Spleen (tissue), 11 donors: ENCODE measurements at regions not wholly inside any gene's neighbourhood (a gene's known extent, or its start where the extent isn't known, plus 50 kb on each side); places are given as distances from the start of the nearest gene placed in this dataset.
A peak's percentile ranks its signal among the peaks of the same experiment; 100 is the strongest.

Source experiments
- DNase-seq: peaks from one replicate; pipeline ENCODE4 v3.0.0-alpha.2; 2020
- H3K27ac ChIP-seq, 8 donors: fragments of 200-600 bp; sonication (generic) in 7 of 8; 1 replicate in 4 of 8; 2 replicates in 4 of 8; pipeline versions ENCODE4 v1.5.0 to v1.8.0; 2016 to 2021; ENCODE audit warnings: inconsistent platforms in 4 of 8, mild to moderate bottlenecking in 4 of 8, moderate library complexity in 1 of 8
- H3K27me3 ChIP-seq, 7 donors: fragments of 200-600 bp; sonication (generic) in 6 of 7; replicated peaks in 1 of 7; 1 replicate in 4 of 7; 2 replicates in 3 of 7; pipeline versions ENCODE4 v1.5.0 to v1.8.0; 2016 to 2021; ENCODE audit warnings: inconsistent platforms in 3 of 7, mild to moderate bottlenecking in 1 of 7
- H3K36me3 ChIP-seq, 6 donors: fragments of 200-600 bp; sonication (generic) in 5 of 6; 1 replicate in 4 of 6; 2 replicates in 2 of 6; pipeline versions ENCODE4 v1.5.0 to v1.8.0; 2016 to 2021; ENCODE audit warnings: inconsistent platforms in 2 of 6
- H3K4me1 ChIP-seq, 6 donors: fragments of 200-600 bp; sonication (generic) in 5 of 6; 1 replicate in 3 of 6; 2 replicates in 3 of 6; pipeline versions ENCODE4 v1.5.0 to v1.8.0; 2016 to 2021; ENCODE audit warnings: inconsistent platforms in 3 of 6
- H3K4me3 ChIP-seq, 8 donors: fragments of 200-600 bp; sonication (generic) in 7 of 8; 1 replicate in 4 of 8; 2 replicates in 4 of 8; pipeline versions ENCODE4 v1.5.0 to v1.8.0; 2016 to 2021; ENCODE audit warnings: inconsistent platforms in 4 of 8, mild to moderate bottlenecking in 4 of 8, moderate library complexity in 2 of 8
- H3K9me3 ChIP-seq, 8 donors: fragments of 200-600 bp; sonication (generic) in 7 of 8; 1 replicate in 4 of 8; 2 replicates in 4 of 8; pipeline versions ENCODE4 v1.5.0 to v1.8.0; 2016 to 2021; ENCODE audit warnings: inconsistent platforms in 4 of 8
- CTCF ChIP-seq, 11 experiments: fragments of 200-600 bp in 7 of 11; fragments of 450-650 bp in 4 of 11; sonication (generic) in 4 of 11; IDR thresholded peaks in 8 of 11; conservative IDR thresholded peaks in 3 of 11; 1 replicate in 7 of 11; 2 replicates in 4 of 11; pipeline versions ENCODE4 v1.4.0 to v1.8.0; 2016 to 2021; ENCODE audit warnings: antibody characterized with exemption in 11 of 11, inconsistent platforms in 4 of 11, mild to moderate bottlenecking in 1 of 11
- POLR2A ChIP-seq, 3 donors: fragments of 450-650 bp; IDR thresholded peaks; one replicate each; pipeline ENCODE4 v1.5.1; 2017; ENCODE audit warnings: antibody characterized with exemption in 3 of 3, mild to moderate bottlenecking in 1 of 3
- POLR2AphosphoS5 ChIP-seq, 3 donors: sonication (generic); formaldehyde crosslinking; IDR thresholded peaks; one replicate each; pipeline ENCODE4 v1.5.1; 2017; ENCODE audit warnings: antibody characterized with exemption in 3 of 3
- WGBS, 5 donors: extraction: QIAGEN DNeasy Blood & Tissue Kit in 3 of 5; methylation state at CpG; one replicate each; pipeline versions ENCODE4 v1.1.5 to v1.1.7; 2013 to 2018; 5-methylcytosine and 5-hydroxymethylcytosine counted together
- intact Hi-C: fragments of 100-400 bp; cut with DNase I; formaldehyde crosslinking; loops from one replicate; pipeline ENCODE4 v1.15.0; 2023; ENCODE audit warnings: low total_unique reads
- donor health status: healthy with polysubstance abuse.
- donor health status: DM: no; HTN: no; CAD: no; lungs with moderate emphysema.
- donor health status: DM: no; HTN: no; CAD: no.
- donor health status: Bipolar disorder and iron deficiency.
- donor health status: healthy.
- donor health status: DM: no; HTN: no; CAD: no.
- donor health status: DM: yes; HTN: yes; CAD: no.

GRCh38 chr5:56564541-56565282 is 250.6 kb upstream of the MAP3K1 start:
- 65 to 90% (median 70%) methylated on average over 7 of the region's 7 CpGs for WGBS, 5 donors
- Histone ChIP-seq H3K36me3 (no peaks in the 10 kb centered on the region), H3K27ac (peak overlapping the region in 2 of 8 donors; percentile 21 to 52), H3K9me3 (no peaks in the 10 kb centered on the region), H3K27me3 (no peaks in the 10 kb centered on the region), H3K4me3 (no peak overlapping the region), H3K4me1 (peaks cover 7 to 40% (median 20%) of the 10 kb centered on the region in 6 donors)
- TF ChIP-seq POLR2AphosphoS5 (IDR thresholded peaks at IDR 0.05) (no peak), POLR2A (IDR thresholded peaks at IDR 0.05) (no peak), CTCF (IDR thresholded peaks at IDR 0.05 in 8 of 11, conservative IDR thresholded peaks at IDR 0.05 in 3 of 11) (no peak)
- no peak for DNase-seq
- intact Hi-C loops, result no loop called here

- DNase-seq, result no peak
- H3K36me3 ChIP-seq, result no peaks in the 10 kb centered on the region
- TF ChIP-seq CTCF (IDR thresholded peaks at IDR 0.05 in 8 of 11, conservative IDR thresholded peaks at IDR 0.05 in 3 of 11) (no peak), POLR2AphosphoS5 (IDR thresholded peaks at IDR 0.05) (no peak), POLR2A (IDR thresholded peaks at IDR 0.05) (no peak)
- WGBS, 5 donors, result 71 to 90% (median 77%) methylated on average over 2 of the region's 2 CpGs
- no peaks in the 10 kb centered on the region for H3K9me3 ChIP-seq
- intact Hi-C loops, result no loop called here
- peaks cover 4 to 22% (median 17%) of the 10 kb centered on the region in 6 donors for H3K4me1 ChIP-seq
- H3K4me3 ChIP-seq, result no peak overlapping the region
- no peak overlapping the region for H3K27ac ChIP-seq
- H3K27me3 ChIP-seq, result no peaks in the 10 kb centered on the region
Measured at GRCh38 chr5:56561455-56561854, 253.9 kb upstream of the MAP3K1 start.

- 81 to 95% (median 88%) methylated on average over 4 of the region's 4 CpGs for WGBS, 5 donors
- H3K27ac ChIP-seq, result no peak overlapping the region
- intact Hi-C loops, result no loop called here
- no peaks in the 10 kb centered on the region for H3K9me3 ChIP-seq
- H3K27me3 ChIP-seq, result no peaks in the 10 kb centered on the region
- TF ChIP-seq POLR2AphosphoS5 (IDR thresholded peaks at IDR 0.05), result no peak
- no peak for TF ChIP-seq CTCF (IDR thresholded peaks at IDR 0.05 in 8 of 11, conservative IDR thresholded peaks at IDR 0.05 in 3 of 11)
- TF ChIP-seq POLR2A (IDR thresholded peaks at IDR 0.05), result no peak
- no peaks in the 10 kb centered on the region for H3K36me3 ChIP-seq
- H3K4me1 ChIP-seq, result no peaks in the 10 kb centered on the region
- H3K4me3 ChIP-seq, result no peak overlapping the region
- no peak for DNase-seq
Measured at GRCh38 chr5:56558131-56558745, 257.1 kb upstream of the MAP3K1 start.

- no peak for DNase-seq
- Histone ChIP-seq H3K9me3 (no peaks in the 10 kb centered on the region), H3K27ac (no peak overlapping the region), H3K4me3 (no peak overlapping the region), H3K36me3 (no peaks in the 10 kb centered on the region), H3K27me3 (no peaks in the 10 kb centered on the region), H3K4me1 (no peaks in the 10 kb centered on the region)
- 63 to 81% (median 73%) methylated on average over 3 of the region's 3 CpGs for WGBS, 5 donors
- intact Hi-C loops, result no loop called here
- TF ChIP-seq POLR2A (IDR thresholded peaks at IDR 0.05) (no peak), CTCF (IDR thresholded peaks at IDR 0.05 in 8 of 11, conservative IDR thresholded peaks at IDR 0.05 in 3 of 11) (no peak), POLR2AphosphoS5 (IDR thresholded peaks at IDR 0.05) (no peak)
Measured at GRCh38 chr5:56557198-56557597, 258.2 kb upstream of the MAP3K1 start.
